HG02588 (cell line): ENCODE measurements at regions not wholly inside any gene's neighbourhood (a gene's known extent, or its start where the extent isn't known, plus 50 kb on each side); places are given as distances from the start of the nearest gene placed in this dataset.
"Not testable (repeated sequence)": the region's sequence is repeated elsewhere in the genome, so short reads cannot be mapped to it uniquely, and the experiment has no call there.

Source experiments
- ATAC-seq: cut with Tn5 transposase; IDR thresholded peaks from one replicate; pipeline ENCODE4 v1.9.1; 2021; ENCODE audit warnings: mild to moderate bottlenecking, moderate library complexity; ENCODE audit not compliant: unreplicated experiment

DNA sequence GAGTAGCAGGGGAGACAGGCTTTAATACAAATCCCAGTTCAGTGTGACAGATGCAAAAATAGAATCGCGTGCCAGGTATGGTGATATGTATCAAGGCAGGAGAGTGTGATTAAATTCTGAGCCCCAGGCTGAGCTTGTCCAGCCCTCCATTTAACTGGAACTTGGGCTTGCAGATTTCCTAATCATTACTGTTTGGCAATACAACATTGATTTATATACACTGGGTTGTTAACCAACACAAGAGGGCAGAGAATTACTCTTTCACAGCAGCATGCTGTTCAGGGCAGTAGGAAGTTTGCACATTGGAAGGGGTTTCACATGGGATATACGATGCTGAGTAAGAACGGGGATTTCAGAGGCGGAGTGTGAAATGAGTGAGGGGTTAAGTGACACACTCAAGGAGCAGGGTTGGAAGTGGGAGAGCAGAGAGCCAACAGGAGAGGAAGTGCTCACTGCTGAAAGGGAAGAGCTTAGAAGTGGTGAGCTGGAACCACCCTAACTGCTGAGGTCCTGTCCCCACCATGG, 70.8 kb upstream of the ATXN1 start:
- ATAC-seq: no peak

DNA sequence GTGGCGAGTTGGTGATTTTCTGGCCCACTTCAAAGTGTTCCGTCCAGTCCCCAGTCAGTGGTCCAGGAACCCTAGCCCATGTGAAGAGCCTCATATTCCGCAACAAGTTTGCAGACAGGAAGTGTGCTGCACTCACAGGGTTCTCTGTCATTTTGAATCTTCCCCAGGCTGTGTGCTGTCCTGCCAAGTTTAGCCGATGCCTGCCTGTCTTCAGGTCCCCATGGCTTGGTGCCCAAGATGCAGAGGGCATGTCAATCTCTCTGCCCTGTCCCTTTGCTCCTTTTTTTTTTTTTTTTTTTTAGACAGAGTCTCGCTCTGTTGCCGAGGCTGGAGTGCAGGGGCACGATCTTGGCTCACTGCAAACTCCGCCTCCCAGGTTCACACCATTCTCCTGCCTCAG, 69.9 kb upstream of the ATXN1 start:
- no peak for ATAC-seq

DNA sequence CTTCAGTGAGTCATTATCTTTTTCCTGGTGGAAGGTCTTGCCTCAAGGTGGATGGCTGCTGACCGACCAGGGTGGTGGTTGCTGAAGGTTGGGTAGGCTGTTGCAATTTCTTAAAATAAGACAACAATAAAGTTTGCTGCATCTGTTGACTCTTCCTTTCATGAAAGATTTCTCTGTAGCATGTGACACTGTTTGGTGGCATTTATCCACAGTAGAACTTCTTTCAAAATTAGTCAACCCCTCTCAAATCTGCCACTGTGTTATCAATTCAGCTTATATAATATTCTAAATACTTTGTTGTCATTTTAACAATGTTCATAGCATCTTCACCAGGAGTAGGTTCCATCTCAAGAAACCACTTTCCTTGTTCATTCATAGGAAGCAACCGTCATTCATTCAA, 66.8 kb upstream of the ATXN1 start:
- ATAC-seq: no peak

DNA sequence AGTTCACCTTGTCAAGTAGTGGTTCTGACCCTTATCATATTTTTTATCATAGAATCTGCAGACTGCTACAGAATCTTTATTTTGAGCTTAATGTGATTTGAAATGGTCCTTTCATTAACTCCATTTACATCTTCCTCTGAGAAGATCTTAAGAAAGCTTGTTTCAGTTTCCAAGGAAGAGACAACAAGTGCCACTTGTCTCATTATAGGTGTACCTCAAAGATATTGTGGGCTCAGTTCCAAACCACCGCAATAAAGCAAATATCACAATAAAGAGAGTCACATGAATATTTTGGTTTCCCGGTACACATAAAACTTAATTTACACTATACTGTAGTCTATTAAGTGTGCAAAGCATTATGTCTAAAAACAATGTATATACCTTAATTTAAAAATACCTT, 66.4 kb upstream of the ATXN1 start:
- ATAC-seq: no peak

DNA sequence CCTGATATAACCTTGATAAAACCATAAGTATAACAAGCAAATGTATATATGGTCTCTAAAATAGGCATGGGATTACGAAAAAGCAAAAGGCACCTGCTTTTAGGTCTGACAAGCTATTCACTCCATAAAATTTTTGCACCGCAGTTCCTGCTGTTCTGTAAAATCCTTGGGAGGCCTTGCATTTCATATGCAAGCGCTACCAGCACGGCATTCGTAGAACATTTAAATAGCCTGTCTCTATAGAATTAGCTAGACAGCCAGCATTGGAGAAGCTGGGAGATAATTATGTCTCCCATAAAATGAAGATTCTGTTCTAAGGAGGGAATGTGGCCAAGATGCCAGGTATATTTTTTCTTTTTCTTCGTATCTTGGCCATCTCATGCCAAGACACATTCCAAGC, 64.5 kb upstream of the ATXN1 start:
- no peak for ATAC-seq

DNA sequence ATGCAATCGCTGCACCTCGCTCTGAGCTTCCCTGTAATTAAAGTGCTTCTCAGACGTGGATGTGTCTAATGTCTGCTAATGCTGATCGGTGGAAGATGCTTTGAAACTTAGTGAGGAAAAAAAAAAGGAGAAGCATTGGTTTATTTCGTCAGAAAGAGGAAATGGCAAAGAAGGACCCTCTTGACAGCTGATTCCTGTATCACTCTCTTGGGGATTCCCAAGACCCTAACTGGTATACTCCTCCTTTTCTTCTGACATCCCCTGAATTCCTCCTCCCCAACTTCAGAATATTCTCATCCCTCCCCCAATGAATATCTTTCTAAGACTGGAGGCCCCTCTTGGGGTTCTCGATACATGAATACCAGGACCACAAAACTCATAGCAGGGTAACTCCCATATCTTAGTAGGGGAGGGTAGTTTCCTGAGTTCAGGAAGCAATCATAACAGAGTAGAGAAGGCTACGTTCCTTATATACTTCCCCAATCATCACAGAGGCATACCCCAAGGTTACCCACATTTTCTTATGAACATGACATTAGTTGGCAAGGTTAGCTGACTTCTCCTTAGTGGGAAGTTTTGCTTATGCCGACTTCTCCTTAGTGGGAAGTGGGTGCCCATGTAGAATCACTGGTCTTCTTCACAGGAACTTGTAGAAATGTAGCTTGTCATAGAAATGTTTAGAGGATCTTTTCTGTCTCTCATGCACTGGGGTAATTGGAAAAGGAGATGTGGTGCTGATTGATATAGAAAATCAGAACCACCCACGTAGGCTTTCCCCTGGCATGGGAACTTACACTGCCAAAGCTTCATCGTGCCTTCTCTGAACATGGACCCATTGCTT, 63.8 kb upstream of the ATXN1 start:
- no peak for ATAC-seq

DNA sequence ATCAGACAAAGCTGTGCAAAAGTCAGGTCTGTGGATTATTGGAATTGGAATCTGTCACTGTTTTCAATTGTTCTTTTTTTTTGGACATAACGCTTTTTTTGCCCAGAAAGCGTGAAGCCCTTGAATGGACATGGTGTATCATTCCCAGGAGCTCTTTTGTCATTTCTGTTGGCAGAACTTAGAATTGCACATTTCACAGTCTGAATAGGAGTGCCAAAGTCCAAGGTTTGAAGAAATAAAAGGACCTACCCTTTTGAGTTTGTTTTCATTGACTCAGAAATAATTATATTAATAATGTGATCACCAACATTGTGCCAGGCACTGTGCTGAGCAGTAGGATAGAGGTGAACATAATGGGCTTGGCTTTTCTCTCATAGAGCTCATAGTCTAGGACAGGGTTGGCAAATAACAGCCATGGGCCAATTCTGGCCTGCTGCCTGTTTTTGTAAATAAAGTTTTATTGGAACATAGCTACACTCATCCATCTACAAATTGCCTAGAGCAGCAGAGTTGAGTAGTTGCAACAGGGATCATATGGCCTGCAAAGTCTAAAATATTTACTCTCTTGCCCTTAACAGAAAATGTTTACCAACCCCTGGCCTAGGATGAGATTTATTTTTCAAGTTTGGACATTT, 62.6 kb upstream of the ATXN1 start:
- no peak for ATAC-seq

DNA sequence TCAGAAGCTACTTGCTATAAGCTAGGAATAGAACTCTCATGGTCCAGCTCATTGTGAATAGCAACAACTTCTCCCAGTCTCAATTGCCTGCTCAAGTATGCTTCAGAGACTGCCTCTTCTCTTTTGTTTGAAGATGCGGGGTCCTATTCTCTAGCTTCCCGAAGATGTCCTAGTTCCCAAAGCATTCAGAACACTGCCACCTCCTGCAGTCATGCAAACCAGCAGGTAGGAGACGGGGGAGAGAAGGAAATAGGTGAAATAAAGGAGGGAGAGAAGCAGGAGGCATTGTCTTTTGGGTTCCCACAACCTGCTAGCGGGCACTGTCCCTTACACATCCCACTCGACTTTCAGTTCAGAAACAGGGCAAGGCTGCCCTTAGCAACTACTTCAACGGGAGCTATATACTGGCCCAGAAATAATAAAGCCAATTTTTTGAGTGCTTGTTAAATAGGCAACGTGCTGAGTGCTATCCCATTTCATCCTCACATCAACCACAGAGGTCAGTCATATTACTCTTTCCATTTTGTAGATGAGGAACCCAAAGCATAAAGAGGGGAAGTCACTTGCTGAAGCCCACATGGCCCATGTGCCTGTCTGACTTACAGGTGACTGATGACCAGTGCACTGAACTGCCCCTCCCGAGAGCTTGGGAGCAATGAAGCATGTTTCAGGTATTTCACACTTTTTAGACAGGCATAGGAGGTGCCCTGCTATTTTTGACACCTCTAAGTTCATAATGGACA, 61.9 kb upstream of the ATXN1 start:
- no peak for ATAC-seq

DNA sequence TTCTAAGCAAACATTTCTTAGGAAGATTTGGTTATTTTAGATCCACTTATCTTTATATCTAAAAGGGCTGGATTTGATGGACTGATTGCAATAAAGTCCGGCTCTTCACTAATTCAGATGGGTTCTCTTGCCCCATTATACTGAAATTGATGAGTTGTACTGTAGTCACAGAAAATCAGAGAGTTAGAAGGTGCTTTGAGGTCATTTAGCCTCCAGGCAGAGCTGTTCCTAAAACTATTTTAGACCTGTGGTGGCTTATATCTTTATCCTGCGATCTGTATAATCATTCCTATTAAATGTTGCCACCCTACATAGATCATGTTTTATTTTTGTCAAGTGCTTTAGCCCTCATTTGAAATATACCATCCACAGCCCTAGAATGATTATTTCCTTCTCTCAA, 61.3 kb upstream of the ATXN1 start:
- ATAC-seq: no peak

DNA sequence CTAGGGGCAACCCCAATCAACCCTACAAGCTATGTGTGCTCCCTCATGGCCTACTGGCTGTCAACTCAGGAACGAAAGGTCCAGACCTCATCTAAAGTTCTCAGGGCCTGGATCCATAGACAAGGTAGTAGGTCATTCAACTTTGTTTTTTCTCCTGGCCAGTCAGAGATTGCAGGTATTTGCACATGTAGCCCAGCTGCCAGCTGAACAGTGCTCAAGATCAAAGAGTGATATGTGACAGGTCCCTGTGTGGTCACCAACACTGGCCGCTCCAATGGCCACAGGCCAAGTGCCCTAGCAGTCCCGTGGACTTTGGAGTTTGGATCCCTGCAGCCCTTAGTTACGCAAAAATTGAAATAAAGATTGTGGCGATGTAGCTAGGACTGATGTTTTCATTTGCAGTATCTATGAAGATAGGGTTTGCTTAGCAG, 60.6 kb upstream of the ATXN1 start:
- no peak for ATAC-seq

DNA sequence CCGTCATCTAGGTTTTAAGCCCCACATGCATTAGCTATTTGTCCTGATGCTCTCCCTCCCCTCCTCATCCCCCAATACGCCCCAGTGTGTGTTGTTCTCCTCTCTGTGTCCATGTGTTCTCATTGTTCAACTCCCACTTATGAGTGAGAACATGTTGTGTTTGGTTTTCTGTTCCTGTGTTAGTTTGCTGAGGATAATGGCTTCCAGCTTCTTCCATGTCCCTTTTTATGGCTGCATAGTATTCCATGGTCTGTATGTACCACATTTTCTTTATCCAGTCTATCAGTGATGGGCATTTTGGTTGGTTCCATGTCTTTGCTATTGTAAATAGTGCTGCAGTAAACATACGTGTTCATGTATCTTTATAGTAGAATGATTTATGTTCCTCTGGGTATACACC, 59.0 kb upstream of the ATXN1 start:
- not testable (repeated sequence) for ATAC-seq

DNA sequence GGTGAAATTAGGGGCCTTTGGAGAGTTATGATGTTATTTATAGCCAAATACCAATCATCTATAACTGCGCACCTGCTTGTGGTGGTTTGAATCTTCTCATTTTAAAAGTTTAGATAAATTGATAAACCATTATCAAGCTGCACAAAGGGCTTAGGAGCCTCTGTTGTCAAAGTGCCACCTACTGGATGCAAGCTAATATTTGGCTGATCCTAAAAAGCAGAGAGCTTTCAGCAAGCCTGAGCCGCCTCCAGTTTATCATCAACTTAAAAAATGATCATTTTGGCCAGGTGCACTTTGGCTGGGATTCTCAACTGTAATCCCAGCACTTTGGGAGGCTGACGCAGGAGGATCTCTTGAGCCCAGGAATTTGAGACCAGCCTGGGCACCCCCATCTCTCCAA, 58.5 kb upstream of the ATXN1 start:
- no peak for ATAC-seq

DNA sequence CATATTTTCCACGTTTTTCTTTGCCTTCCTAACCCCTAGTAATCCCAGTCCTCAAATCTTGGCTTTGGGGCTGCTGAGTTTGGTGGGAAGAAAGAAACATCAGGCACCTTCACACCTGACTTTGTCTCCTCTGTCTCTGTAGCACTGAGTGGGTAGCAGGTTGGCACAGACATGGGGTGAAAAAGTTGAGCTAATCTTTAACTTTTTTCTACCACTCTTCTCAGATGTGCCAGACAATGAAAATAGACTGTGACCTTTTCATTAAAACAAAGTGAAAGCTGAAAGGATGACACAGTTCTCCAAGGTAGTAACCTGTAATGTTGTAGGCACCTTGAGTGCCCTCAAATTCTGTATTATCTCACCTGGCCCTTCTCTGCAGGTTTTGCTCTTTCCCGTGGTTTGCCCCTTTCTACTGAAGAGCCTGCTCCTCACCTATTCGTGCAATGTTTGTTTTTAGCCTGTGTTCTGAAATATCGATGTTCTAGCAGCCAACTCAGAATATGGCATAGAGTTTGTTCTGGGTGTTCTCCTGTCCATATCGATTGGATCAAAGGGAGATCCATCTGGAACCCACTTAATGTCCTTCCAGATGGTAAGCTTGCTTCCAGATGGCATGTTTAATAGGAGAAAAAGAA, 57.8 kb upstream of the ATXN1 start:
- ATAC-seq: no peak

DNA sequence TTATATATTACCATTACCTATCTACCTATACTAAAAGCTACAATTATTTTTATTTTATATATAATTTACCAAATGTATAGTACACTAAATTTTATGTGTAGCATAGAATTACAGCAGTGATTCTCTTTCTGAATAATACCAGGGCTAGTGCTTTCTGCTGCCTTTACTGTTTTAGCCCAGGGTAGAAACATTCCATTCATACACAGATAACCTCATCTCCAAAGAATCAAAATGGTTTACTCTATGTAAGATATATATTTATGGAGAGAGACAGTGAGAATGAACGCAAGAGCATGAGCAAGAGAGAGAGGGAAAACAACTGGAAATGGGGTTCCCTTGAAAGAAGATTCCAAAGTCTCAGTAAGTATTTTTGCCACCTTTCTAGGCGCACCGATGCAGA, 56.3 kb upstream of the ATXN1 start:
- ATAC-seq: no peak

DNA sequence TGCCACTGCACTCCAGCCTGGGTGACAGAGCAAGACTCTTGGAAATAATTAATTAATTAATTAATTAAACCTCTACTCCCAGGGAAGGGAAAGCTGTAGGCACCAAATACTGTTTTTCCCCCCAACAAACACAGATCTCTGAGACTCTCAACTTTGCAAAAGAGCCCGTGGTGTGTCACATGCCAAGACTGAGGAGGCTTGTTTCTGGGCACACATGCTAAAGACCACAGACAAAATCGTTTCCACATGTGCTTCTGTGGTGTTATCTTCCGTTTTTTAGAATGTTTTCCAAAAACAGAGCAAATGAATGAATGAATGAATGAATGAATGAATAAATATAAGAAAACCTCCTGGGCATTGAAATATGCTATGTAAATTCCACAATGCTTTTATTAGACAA, 55.6 kb upstream of the ATXN1 start:
- ATAC-seq: no peak

DNA sequence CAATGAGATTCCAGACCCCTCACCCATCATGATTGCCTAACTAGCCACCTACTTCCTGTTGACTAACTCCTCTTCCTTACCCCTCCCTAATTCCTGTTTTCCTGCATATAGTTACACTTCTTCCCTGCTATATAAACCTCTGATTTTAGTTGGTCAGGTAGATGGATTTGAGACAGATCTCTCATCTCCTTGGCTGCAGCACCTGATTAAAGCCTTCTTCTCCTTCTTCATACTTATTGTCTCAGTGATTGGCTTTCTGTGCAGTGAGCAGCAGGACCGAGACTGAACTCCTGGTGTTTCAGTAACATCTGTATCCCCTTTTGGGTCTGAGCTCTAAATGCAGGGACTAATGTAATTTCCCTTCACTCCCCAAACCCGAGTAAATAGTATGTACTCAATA, 51.7 kb upstream of the ATXN1 start:
- no peak for ATAC-seq

DNA sequence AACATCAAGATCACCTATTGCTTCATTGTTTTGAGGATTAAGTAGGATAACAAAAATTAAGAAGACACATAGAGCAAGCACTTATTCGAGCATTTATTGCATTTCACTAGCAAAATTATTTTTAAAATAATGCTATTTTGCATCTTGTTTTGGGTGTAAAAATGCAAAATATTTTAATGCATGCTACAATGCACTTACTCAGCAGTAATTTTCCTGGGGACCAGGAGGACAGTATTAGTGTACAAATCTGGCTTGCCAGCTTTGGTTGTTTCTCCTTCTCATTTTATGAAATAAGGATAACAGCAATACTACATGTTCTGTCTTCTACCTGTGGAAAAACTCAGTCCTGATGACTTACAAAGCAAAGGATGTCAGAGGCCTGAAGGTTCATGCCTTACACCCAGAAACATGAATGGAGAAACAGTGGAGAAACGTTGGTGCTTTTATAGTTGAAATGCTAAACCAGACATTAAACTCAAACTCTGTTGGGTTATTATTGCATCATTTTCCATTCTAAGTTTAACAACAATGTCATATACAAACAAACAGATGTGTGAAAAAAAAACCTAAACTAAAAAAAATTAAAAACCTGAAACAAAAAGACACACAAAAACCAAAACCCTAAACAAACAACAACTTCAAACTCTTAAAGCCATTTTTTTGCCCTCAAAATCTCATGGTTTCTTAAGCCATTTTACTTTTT, 50.2 kb upstream of the ATXN1 start:
- no peak for ATAC-seq
